K562 (cell line): ENCODE measurements at regions not wholly inside any gene's neighbourhood (a gene's known extent, or its start where the extent isn't known, plus 50 kb on each side); places are given as distances from the start of the nearest gene placed in this dataset.

ENCODE experiments used
- ATAC-seq: fragments of 200-7000 bp; cut with Tn5 transposase; 3 replicates; pipeline ENCODE4 v1.9.1; 2020; ENCODE audit warnings: moderate library complexity
- BruUV-seq: library from RNA; stranded (reverse); fragments of 400-500 nt; replicated peaks from 2 replicates; lab custom pipeline; 2021; lab: Mats Ljungman, UMichigan
- CTCF ChIA-PET: fragments of 300-600 bp; formaldehyde crosslinking; extraction: SDS; loops from one replicate; lab custom pipeline; 2021; ENCODE audit warnings: low intra/inter-chr PET ratio; lab: Yijun Ruan, JAX
- POLR2A ChIA-PET: fragments of 300-600, 350-650 bp; sonication (Branson Sonifier 250); formaldehyde crosslinking; extraction: SDS; loops from one replicate; lab custom pipeline; 2021; ENCODE audit warnings: antibody characterized with exemption, inconsistent platforms; lab: Yijun Ruan, JAX
- DNase-seq, 4 experiments: peaks; one replicate each; pipeline versions ENCODE4 v3.0.0 to v3.0.0-alpha.2; 2011 to 2018; ENCODE audit warnings: low spot score in 3 of 4, mixed read lengths in 3 of 4; ENCODE audit errors: extremely low read depth in 1 of 4
- FAIRE-seq: peaks from 2 replicates; lab custom pipeline; 2011; peaks lifted over from hg19 to GRCh38; lab: Jason Lieb, UNC
- H2AFZ ChIP-seq: 2 replicates; pipeline ENCODE4 v1.6.0; 2011; ENCODE audit warnings: low read depth, low read length, control low read depth, inconsistent platforms
- H3K27ac ChIP-seq: fragments of 200-600 bp; 3 replicates; pipeline ENCODE4 v1.8.0; 2011; ENCODE audit warnings: low read depth, mild to moderate bottlenecking, control low read depth, inconsistent platforms, low read length, moderate library complexity, mixed read lengths; ENCODE audit errors: extremely low read depth
- H3K27me3 ChIP-seq, 2 experiments: fragments of 300-600 bp in 1 of 2; 2 replicates in 1 of 2; 3 replicates in 1 of 2; pipeline versions ENCODE4 v1.6.0 to v1.8.0; 2011; ENCODE audit warnings: inconsistent platforms in 2 of 2, low read length in 2 of 2, mild to moderate bottlenecking in 1 of 2, mixed read lengths in 1 of 2, moderate library complexity in 1 of 2; ENCODE audit not compliant: control insufficient read depth in 2 of 2, insufficient read depth in 2 of 2
- H3K36me3 ChIP-seq: fragments of 300-600 bp; 3 replicates; pipeline ENCODE4 v1.8.0; 2011; ENCODE audit warnings: mild to moderate bottlenecking, low read length, inconsistent platforms; ENCODE audit not compliant: control insufficient read depth, insufficient read depth
- H3K4me1 ChIP-seq, 2 experiments: fragments of 200-600 bp in 1 of 2; replicated peaks in 1 of 2; 2 replicates in 1 of 2; 3 replicates in 1 of 2; pipeline versions ENCODE4 v1.5.1 to v1.8.0; 2011; ENCODE audit warnings: inconsistent platforms in 2 of 2, low read length in 2 of 2, mild to moderate bottlenecking in 1 of 2, mixed read lengths in 1 of 2, moderate library complexity in 1 of 2; ENCODE audit not compliant: control insufficient read depth in 2 of 2, insufficient read depth in 2 of 2
- H3K4me2 ChIP-seq: 2 replicates; pipeline ENCODE4 v1.6.1; 2011; ENCODE audit warnings: low read length, control low read depth, inconsistent platforms, mixed read lengths; ENCODE audit not compliant: insufficient read depth
- H3K4me3 ChIP-seq: fragments of 200-600 bp; sonication (generic), shearing (Covaris generic); 2 replicates; pipeline ENCODE4 v1.5.1; 2016; ENCODE audit warnings: control low read depth, inconsistent platforms
- H3K79me2 ChIP-seq: fragments of 200-600 bp; 3 replicates; pipeline ENCODE4 v1.8.0; 2011; ENCODE audit warnings: low read length, inconsistent platforms; ENCODE audit not compliant: control insufficient read depth, insufficient read depth
- H3K9ac ChIP-seq, 2 experiments: 2 replicates each; pipeline versions ENCODE4 v1.6.0 to v1.6.1; 2011; ENCODE audit warnings: low read depth in 2 of 2, low read length in 2 of 2, control low read depth in 1 of 2, inconsistent platforms in 1 of 2, mild to moderate bottlenecking in 1 of 2, mixed read lengths in 1 of 2; ENCODE audit not compliant: insufficient read depth in 1 of 2
- H3K9me1 ChIP-seq: one replicate; pipeline ENCODE4 v1.6.0; 2011; ENCODE audit warnings: inconsistent platforms, mild to moderate bottlenecking, low read length, moderate library complexity; ENCODE audit not compliant: control insufficient read depth, insufficient read depth
- H3K9me3 ChIP-seq: replicated peaks from 2 replicates; pipeline ENCODE4 v1.5.1; 2011; ENCODE audit warnings: low read depth, low read length, inconsistent platforms; ENCODE audit not compliant: control insufficient read depth, insufficient read depth
- H4K20me1 ChIP-seq: replicated peaks from 2 replicates; pipeline ENCODE4 v1.6.1; 2011; ENCODE audit warnings: low read length, inconsistent platforms, mixed read lengths; ENCODE audit not compliant: control insufficient read depth, insufficient read depth
- CREBBP ChIP-seq: IDR thresholded peaks from one replicate; pipeline ENCODE4 v1.6.1; 2012; ENCODE audit warnings: low read depth, mild to moderate bottlenecking, control low read depth, inconsistent platforms, low read length
- NR3C1 ChIP-seq: sonication (generic); formaldehyde crosslinking; IDR thresholded peaks from 2 replicates; pipeline ENCODE4 v1.8.1; 2022; ENCODE audit warnings: missing genetic modification reagents
- SRF ChIP-seq, 2 experiments: fragments of 250-450, 450-650 bp in 1 of 2; sonication (Bioruptor Pico) in 1 of 2; sonication (generic) in 1 of 2; formaldehyde crosslinking; IDR thresholded peaks; 2 replicates each; pipeline versions ENCODE4 v1.5.0 to v1.5.1; 2020 to 2022; ENCODE audit warnings: mild to moderate bottlenecking in 1 of 2, missing genetic modification reagents in 1 of 2
- ZNF384 ChIP-seq: IDR thresholded peaks from 2 replicates; pipeline ENCODE4 v1.6.1; 2012; ENCODE audit warnings: low read depth, low read length, improper control_type of control experiment
- WGBS: fragments of 100-300 bp; shearing (Covaris generic); methylation state at CpG from one replicate; pipeline ENCODE4 v1.1.6; 2016; ENCODE audit warnings: low coverage, mixed read lengths; ENCODE audit not compliant: insufficient coverage; ENCODE audit errors: missing lambda C conversion rate; 5-methylcytosine and 5-hydroxymethylcytosine counted together
- in situ Hi-C: fragments of 300-500 bp; cut with MboI; formaldehyde crosslinking; loops from 4 replicates; pipeline ENCODE4 v1.15.0; 2018; ENCODE audit warnings: inconsistent platforms, mixed read lengths
- intact Hi-C: fragments of 100-400 bp; cut with micrococcal nuclease; formaldehyde crosslinking; loops from 2 replicates; pipeline ENCODE4 v1.14.2; 2022
- TF ChIP-seq, protein P1 (sequence below), 2 experiments: fragments of 450-650 bp; formaldehyde crosslinking in 1 of 2; IDR thresholded peaks; 2 replicates each; pipeline versions ENCODE4 v1.4.0 to v1.6.1; 2014 to 2020; ENCODE audit warnings: mild to moderate bottlenecking in 2 of 2, borderline replicate concordance in 1 of 2, low read depth in 1 of 2

DNA sequence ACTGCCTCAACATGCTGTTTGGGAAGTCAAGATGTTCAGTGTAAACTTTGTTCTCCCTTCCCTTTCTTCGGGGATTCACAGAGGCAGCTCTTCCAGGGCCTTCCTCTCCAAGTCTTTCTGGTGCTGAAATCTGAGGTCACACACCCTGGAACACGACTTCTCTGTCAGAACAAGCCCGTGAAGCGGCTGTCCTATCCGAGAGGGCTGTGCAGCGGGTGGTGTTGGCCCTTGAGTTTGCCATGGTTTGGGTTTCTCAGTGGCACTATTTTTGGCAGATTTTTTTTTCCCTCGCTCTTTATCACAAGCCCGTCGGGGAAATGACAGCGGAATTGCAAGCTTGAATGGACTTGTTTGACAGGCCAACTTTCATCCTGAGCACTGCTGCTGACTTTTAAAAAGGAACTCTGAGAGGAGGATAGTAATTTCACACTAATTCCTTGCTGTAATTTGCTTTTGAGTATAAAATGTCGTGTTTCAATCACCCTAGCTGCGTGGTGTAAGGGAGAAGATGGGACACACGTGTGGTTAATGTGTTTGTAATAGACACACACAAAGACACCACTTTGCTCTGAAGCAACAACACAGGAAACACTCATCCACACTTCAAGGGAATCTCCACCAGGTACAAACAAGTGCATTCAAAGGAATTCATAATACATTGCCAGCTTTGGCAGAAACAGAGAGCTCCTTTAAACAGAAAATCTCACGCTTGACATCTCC, 60.1 kb upstream of the TARBP1 start:
- Histone ChIP-seq H3K36me3 (no peaks in the 10 kb centered on the region), H3K9ac (peak overlapping the region in 1 of 2 experiments; percentile 21; a peak in 1 of 4 replicates), H3K4me2 (no peak overlapping the region), H3K9me1 (no peaks in the 10 kb centered on the region), H4K20me1 (no peaks in the 10 kb centered on the region), H3K4me3 (no peak overlapping the region), H3K79me2 (no peaks in the 10 kb centered on the region), H3K4me1 (peaks cover 8 to 14% of the 10 kb centered on the region in 2 experiments), H3K9me3 (no peaks in the 10 kb centered on the region), H3K27me3 (no peaks in the 10 kb centered on the region), H3K27ac (no peak overlapping the region), H2AFZ (no peak overlapping the region)
- FAIRE-seq (no peak), ATAC-seq (peak; percentile 14; the same call in 1 of the 3 replicates), DNase-seq (no peak)
- intact Hi-C loops, result no loop called here
- TF ChIP-seq ZNF384 (no peak), SRF (CRISPR knock-in tag; IDR thresholded peaks at IDR 0.05) (no peak), CREBBP (no peak), NR3C1 (CRISPR knock-in tag) (no peak)
- TF ChIP-seq, protein P1, sequence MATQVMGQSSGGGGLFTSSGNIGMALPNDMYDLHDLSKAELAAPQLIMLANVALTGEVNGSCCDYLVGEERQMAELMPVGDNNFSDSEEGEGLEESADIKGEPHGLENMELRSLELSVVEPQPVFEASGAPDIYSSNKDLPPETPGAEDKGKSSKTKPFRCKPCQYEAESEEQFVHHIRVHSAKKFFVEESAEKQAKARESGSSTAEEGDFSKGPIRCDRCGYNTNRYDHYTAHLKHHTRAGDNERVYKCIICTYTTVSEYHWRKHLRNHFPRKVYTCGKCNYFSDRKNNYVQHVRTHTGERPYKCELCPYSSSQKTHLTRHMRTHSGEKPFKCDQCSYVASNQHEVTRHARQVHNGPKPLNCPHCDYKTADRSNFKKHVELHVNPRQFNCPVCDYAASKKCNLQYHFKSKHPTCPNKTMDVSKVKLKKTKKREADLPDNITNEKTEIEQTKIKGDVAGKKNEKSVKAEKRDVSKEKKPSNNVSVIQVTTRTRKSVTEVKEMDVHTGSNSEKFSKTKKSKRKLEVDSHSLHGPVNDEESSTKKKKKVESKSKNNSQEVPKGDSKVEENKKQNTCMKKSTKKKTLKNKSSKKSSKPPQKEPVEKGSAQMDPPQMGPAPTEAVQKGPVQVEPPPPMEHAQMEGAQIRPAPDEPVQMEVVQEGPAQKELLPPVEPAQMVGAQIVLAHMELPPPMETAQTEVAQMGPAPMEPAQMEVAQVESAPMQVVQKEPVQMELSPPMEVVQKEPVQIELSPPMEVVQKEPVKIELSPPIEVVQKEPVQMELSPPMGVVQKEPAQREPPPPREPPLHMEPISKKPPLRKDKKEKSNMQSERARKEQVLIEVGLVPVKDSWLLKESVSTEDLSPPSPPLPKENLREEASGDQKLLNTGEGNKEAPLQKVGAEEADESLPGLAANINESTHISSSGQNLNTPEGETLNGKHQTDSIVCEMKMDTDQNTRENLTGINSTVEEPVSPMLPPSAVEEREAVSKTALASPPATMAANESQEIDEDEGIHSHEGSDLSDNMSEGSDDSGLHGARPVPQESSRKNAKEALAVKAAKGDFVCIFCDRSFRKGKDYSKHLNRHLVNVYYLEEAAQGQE (IDR thresholded peaks at IDR 0.05; ENCODE audit: borderline replicate concordance), result peak; percentile 15; the same call in 1 of the 2 replicates
- TF ChIP-seq, protein P1 (CRISPR knock-in tag; IDR thresholded peaks at IDR 0.05; ENCODE audit: low read depth), result no peak
- ChIA-PET POLR2A (interaction anchor here (0.7 to 2.1 kb wide), 6 partner anchors 8 to 26 kb away, joined by 3 to 6 read pairs (median 4); no protein-coding TSS in a partner anchor), CTCF (no interaction called here)
- no TSS peak for BruUV-seq
- in situ Hi-C loops, result no loop called here
- WGBS, result 58% methylated on average over 13 of the region's 14 CpGs
